Panc1 (cell line): ENCODE measurements at regions not wholly inside any gene's neighbourhood (a gene's known extent, or its start where the extent isn't known, plus 50 kb on each side); places are given as distances from the start of the nearest gene placed in this dataset.

Source experiments
- POLR2AphosphoS5 ChIP-seq: IDR thresholded peaks from 2 replicates; pipeline ENCODE4 v1.6.1; 2012; ENCODE audit warnings: mild to moderate bottlenecking, low read depth, low read length, moderate library complexity
- TCF7L2 ChIP-seq: IDR thresholded peaks from 2 replicates; pipeline ENCODE4 v1.6.1; 2011; ENCODE audit warnings: mild to moderate bottlenecking, low read depth, low read length, inconsistent platforms
- TF ChIP-seq, protein P1 (sequence below): fragments of 450-650 bp; IDR thresholded peaks from 2 replicates; pipeline ENCODE4 v1.5.1; 2017; ENCODE audit warnings: mild to moderate bottlenecking

DNA sequence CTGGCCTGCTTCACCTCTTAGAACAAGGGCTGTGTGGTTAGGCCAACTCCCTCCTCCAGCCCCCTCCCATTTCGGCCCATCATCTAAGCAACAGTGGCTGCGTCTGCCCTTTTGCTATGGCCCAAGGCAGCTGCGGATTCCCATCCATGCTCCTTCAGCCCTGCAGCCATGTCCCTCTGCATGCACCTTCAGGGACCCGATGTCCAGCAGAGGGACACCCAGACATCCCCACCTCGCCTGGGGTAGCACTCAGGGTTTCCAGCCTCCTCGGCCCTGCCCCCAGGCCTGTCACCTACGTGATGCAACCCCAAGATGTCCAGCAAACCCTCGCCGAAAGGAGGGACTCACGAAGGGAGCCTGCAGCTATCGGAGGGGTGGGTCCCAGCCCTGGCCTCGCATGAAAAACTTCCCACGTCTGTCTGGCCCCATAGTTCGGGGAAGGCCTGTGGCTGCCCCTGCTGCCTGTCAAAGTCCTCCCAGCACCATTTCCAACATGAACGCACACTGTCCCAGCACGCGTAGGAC is 194.4 kb downstream of the CTTN start:
- TF ChIP-seq, protein P1, sequence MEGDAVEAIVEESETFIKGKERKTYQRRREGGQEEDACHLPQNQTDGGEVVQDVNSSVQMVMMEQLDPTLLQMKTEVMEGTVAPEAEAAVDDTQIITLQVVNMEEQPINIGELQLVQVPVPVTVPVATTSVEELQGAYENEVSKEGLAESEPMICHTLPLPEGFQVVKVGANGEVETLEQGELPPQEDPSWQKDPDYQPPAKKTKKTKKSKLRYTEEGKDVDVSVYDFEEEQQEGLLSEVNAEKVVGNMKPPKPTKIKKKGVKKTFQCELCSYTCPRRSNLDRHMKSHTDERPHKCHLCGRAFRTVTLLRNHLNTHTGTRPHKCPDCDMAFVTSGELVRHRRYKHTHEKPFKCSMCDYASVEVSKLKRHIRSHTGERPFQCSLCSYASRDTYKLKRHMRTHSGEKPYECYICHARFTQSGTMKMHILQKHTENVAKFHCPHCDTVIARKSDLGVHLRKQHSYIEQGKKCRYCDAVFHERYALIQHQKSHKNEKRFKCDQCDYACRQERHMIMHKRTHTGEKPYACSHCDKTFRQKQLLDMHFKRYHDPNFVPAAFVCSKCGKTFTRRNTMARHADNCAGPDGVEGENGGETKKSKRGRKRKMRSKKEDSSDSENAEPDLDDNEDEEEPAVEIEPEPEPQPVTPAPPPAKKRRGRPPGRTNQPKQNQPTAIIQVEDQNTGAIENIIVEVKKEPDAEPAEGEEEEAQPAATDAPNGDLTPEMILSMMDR = no peak
- TF ChIP-seq TCF7L2 (no peak), POLR2AphosphoS5 (no peak)
